ENCODE measurements at regions not wholly inside any gene's neighbourhood (a gene's known extent, or its start where the extent isn't known, plus 50 kb on each side); places are given as distances from the start of the nearest gene placed in this dataset.
A peak's percentile ranks its signal among the peaks of the same experiment; 100 is the strongest.

DNA sequence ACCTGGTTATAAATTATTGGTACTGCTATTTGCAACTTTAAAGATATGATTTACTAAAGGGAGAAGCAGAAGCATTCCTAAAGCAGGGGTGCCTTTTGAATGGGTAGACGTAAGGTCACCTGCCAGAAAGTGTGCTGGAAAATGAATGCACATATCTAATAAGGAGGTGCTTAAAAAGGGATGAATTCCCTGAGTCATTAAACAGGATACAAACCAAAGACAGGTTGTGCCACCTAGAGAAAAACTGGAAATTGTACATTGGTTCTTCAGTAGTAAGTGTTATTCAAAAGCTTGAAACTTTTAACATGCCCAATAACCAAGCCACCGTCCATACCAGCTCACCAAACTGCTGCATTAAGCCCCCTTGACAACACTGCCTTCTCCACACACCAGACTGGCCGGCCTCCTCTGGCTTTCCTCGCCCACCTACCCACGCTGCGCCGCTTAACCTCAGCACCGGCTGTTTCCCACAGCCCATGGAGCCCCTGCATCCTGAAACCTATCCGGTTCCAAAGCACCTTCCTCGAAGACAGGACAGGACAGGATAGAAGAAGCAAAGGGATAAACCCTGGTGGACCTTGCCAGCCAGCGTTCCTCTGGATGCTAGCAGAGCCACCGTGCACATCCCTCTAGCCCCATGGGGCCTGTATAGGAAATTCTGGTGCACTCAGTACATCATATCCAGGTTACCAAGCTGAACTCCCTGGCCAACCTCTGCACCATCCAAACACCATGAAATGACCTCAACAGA lies 201.5 kb upstream of the CAND1 start:
- H2AFZ ChIP-seq (ENCODE audit: low read length) = peak overlapping the region; percentile 92
- no peak overlapping the region for H2BK120ac ChIP-seq (ENCODE audit: low read depth, low read length)
- H3K9me3 ChIP-seq (replicated peaks in 1 of 2; ENCODE audit: control insufficient read depth in 2 of 2, insufficient read depth in 1 of 2, low read depth in 1 of 2, low read length in 2 of 2) = no peaks in the 10 kb centered on the region
- H2AK5ac ChIP-seq (ENCODE audit: low read depth, low read length) = no peak overlapping the region
- no peak overlapping the region for H3K23ac ChIP-seq (ENCODE audit: low read depth, low read length, poor library complexity)
- no peak overlapping the region for H3K18ac ChIP-seq (ENCODE audit: low read length)
- no peak overlapping the region for H2BK15ac ChIP-seq (ENCODE audit: low read length)
- no peak overlapping the region for H3K27ac ChIP-seq (replicated peaks; ENCODE audit: low read length)
- no peaks in the 10 kb centered on the region for H3K36me3 ChIP-seq (replicated peaks in 1 of 2; ENCODE audit: control insufficient read depth in 2 of 2, insufficient read depth in 2 of 2, low read length in 2 of 2)
- no CpG with 5 or more reads among the region's 12 CpGs for WGBS, 2 donors (ENCODE audit: extremely low coverage in 2 of 2, insufficient read length in 2 of 2, insufficient replicate concordance in 1 of 2)
- peak overlapping the region; percentile 46 for H3K9ac ChIP-seq (ENCODE audit: low read depth, low read length, poor library complexity)
- peaks cover 3 to 15% of the 10 kb centered on the region in 2 donors for H3K4me1 ChIP-seq (ENCODE audit: control insufficient read depth in 2 of 2, insufficient read depth in 1 of 2, low read depth in 1 of 2, low read length in 2 of 2)
- H3K4me3 ChIP-seq (ENCODE audit: low read length in 2 of 2) = peak overlapping the region; percentile 49 to 99
- H3K4ac ChIP-seq (ENCODE audit: low read length) = no peak overlapping the region
- no peaks in the 10 kb centered on the region for H3K79me1 ChIP-seq (ENCODE audit: low read depth, low read length)
- H3K27me3 ChIP-seq (ENCODE audit: control insufficient read depth in 3 of 3, insufficient read depth in 3 of 3, low read depth in 1 of 3, low read length in 3 of 3) = peaks cover 0 to 14% (median 0%) of the 10 kb centered on the region in 3 experiments
- H3K4me2 ChIP-seq (ENCODE audit: insufficient read depth, low read length, poor library complexity, severe bottlenecking) = peak overlapping the region; percentile 60
- DNase-seq (ENCODE audit: low spot score) = no peak
- H2BK12ac ChIP-seq (ENCODE audit: low read length) = no peak overlapping the region
- no peak overlapping the region for H3K14ac ChIP-seq (ENCODE audit: low read length)
- no peak overlapping the region for H4K8ac ChIP-seq (ENCODE audit: low read depth, low read length)
- H4K91ac ChIP-seq (ENCODE audit: low read depth, low read length, poor library complexity) = no peak overlapping the region
- H2BK5ac ChIP-seq (ENCODE audit: low read length) = no peak overlapping the region

DNA sequence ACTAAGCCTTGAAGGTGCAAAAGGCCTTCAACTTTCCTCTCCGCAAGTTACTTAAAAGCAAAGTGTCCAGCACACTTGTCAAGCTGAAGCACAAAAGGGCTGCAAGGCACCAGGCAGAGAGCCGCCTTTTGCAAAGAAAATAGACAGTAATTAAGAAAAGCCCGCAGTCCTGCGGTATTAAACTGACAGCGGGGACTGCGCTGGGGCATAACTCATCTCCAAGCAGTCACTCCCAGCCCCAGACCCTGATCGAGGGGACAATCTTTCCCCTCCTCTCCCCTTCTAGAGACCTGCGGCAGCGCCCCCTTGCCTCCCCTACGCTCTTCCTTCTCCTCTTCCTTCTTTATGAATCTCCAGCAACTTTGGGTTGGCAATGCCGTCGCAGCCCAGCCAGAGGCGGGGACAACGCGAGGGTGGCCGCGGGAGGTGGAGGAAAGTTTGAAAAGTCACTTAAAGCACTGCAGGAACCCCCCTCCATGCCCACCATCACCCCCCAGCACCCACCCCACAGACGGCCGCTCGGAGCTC lies 200.9 kb upstream of the CAND1 start:
- Histone ChIP-seq H3K4me2 (ENCODE audit: insufficient read depth, low read length, poor library complexity, severe bottlenecking) (peak overlapping the region; percentile 60), H3K18ac (ENCODE audit: low read length) (peak overlapping the region; percentile 92), H2BK5ac (ENCODE audit: low read length) (no peak overlapping the region), H2BK120ac (ENCODE audit: low read depth, low read length) (no peak overlapping the region), H3K36me3 (replicated peaks in 1 of 2; ENCODE audit: control insufficient read depth in 2 of 2, insufficient read depth in 2 of 2, low read length in 2 of 2) (no peaks in the 10 kb centered on the region), H3K79me1 (ENCODE audit: low read depth, low read length) (no peaks in the 10 kb centered on the region), H2AK5ac (ENCODE audit: low read depth, low read length) (no peak overlapping the region), H3K4me3 (ENCODE audit: low read length in 2 of 2) (peak overlapping the region; percentile 49 to 99), H2BK12ac (ENCODE audit: low read length) (no peak overlapping the region), H3K27me3 (ENCODE audit: control insufficient read depth in 3 of 3, insufficient read depth in 3 of 3, low read depth in 1 of 3, low read length in 3 of 3) (peaks cover 0 to 14% (median 0%) of the 10 kb centered on the region in 3 experiments), H3K27ac (replicated peaks; ENCODE audit: low read length) (peak overlapping the region; percentile 26), H3K9me3 (replicated peaks in 1 of 2; ENCODE audit: control insufficient read depth in 2 of 2, insufficient read depth in 1 of 2, low read depth in 1 of 2, low read length in 2 of 2) (no peaks in the 10 kb centered on the region), H3K14ac (ENCODE audit: low read length) (no peak overlapping the region), H3K4ac (ENCODE audit: low read length) (no peak overlapping the region), H3K9ac (ENCODE audit: low read depth, low read length, poor library complexity) (peak overlapping the region; percentile 46), H2BK15ac (ENCODE audit: low read length) (no peak overlapping the region), H3K4me1 (ENCODE audit: control insufficient read depth in 2 of 2, insufficient read depth in 1 of 2, low read depth in 1 of 2, low read length in 2 of 2) (peaks cover 3 to 15% of the 10 kb centered on the region in 2 donors), H4K91ac (ENCODE audit: low read depth, low read length, poor library complexity) (no peak overlapping the region), H2AFZ (ENCODE audit: low read length) (peak overlapping the region; percentile 92), H3K23ac (ENCODE audit: low read depth, low read length, poor library complexity) (no peak overlapping the region), H4K8ac (ENCODE audit: low read depth, low read length) (no peak overlapping the region)
- WGBS, 2 donors (ENCODE audit: extremely low coverage in 2 of 2, insufficient read length in 2 of 2, insufficient replicate concordance in 1 of 2) = no CpG with 5 or more reads among the region's 20 CpGs
- peak; percentile 42 for DNase-seq (ENCODE audit: low spot score)

DNA sequence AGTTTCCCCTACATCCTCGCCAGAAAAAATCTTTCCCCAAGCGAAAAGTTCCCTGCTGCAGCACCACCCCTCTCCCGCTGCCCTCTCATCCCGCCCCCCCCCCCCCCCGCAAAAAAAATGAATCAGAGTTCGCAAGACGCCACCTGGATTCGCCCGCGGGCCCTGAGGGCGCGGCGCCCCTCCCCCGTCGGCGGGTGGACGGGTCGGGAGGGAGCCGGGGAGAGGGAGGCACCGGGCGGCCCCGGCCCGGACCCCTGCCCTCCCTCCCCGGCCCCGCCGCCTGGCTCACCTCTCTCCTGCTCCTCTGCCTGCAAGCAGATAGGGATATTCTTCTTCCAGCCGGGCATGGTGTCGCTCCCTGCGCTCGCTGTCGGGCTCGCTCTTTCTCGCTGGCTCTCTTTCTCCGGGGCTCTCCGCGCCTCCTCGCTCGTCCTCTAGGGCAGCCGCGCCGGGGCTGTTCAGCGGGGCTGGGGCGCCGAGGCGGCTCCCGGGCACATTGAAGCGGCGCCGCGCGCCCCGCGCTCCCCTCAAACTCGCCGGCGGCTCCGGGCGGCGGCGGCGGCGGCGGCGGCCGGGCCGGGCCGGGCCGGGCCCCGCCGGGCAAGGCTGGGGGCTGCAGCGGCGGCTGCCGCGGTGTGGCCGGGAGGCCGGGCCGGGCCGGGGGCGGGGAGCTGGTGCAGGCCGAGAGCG lies 200.3 kb upstream of the CAND1 start:
- H3K27ac ChIP-seq (replicated peaks; ENCODE audit: low read length) = peak overlapping the region; percentile 93
- H2BK120ac ChIP-seq (ENCODE audit: low read depth, low read length) = no peak overlapping the region
- peak overlapping the region; percentile 92 for H2AFZ ChIP-seq (ENCODE audit: low read length)
- H3K9me3 ChIP-seq (replicated peaks in 1 of 2; ENCODE audit: control insufficient read depth in 2 of 2, insufficient read depth in 1 of 2, low read depth in 1 of 2, low read length in 2 of 2) = no peaks in the 10 kb centered on the region
- peak overlapping the region; percentile 77 for H2BK15ac ChIP-seq (ENCODE audit: low read length)
- H3K36me3 ChIP-seq (replicated peaks in 1 of 2; ENCODE audit: control insufficient read depth in 2 of 2, insufficient read depth in 2 of 2, low read length in 2 of 2) = no peaks in the 10 kb centered on the region
- H3K9ac ChIP-seq (ENCODE audit: low read depth, low read length, poor library complexity) = peak overlapping the region; percentile 81
- no peak overlapping the region for H4K8ac ChIP-seq (ENCODE audit: low read depth, low read length)
- H2AK5ac ChIP-seq (ENCODE audit: low read depth, low read length) = no peak overlapping the region
- peak; percentile 66 for DNase-seq (ENCODE audit: low spot score)
- peak overlapping the region; percentile 73 for H3K4me2 ChIP-seq (ENCODE audit: insufficient read depth, low read length, poor library complexity, severe bottlenecking)
- no peaks in the 10 kb centered on the region for H3K79me1 ChIP-seq (ENCODE audit: low read depth, low read length)
- no peak overlapping the region for H2BK12ac ChIP-seq (ENCODE audit: low read length)
- peak overlapping the region; percentile 97 for H3K18ac ChIP-seq (ENCODE audit: low read length)
- no peak overlapping the region for H4K91ac ChIP-seq (ENCODE audit: low read depth, low read length, poor library complexity)
- peak overlapping the region; percentile 91 for H2BK5ac ChIP-seq (ENCODE audit: low read length)
- peak overlapping the region; percentile 37 for H3K4ac ChIP-seq (ENCODE audit: low read length)
- WGBS, 2 donors (ENCODE audit: extremely low coverage in 2 of 2, insufficient read length in 2 of 2, insufficient replicate concordance in 1 of 2) = no CpG with 5 or more reads among the region's 81 CpGs
- H3K4me1 ChIP-seq (ENCODE audit: control insufficient read depth in 2 of 2, insufficient read depth in 1 of 2, low read depth in 1 of 2, low read length in 2 of 2) = peaks cover 3 to 15% of the 10 kb centered on the region in 2 donors
- peak overlapping the region; percentile 49 to 99 for H3K4me3 ChIP-seq (ENCODE audit: low read length in 2 of 2)
- H3K27me3 ChIP-seq (ENCODE audit: control insufficient read depth in 3 of 3, insufficient read depth in 3 of 3, low read depth in 1 of 3, low read length in 3 of 3) = peaks cover 0 to 14% (median 0%) of the 10 kb centered on the region in 3 experiments
- no peak overlapping the region for H3K23ac ChIP-seq (ENCODE audit: low read depth, low read length, poor library complexity)
- no peak overlapping the region for H3K14ac ChIP-seq (ENCODE audit: low read length)

All from neuronal stem cell (in vitro differentiated cells).